ENCODE measurements at regions not wholly inside any gene's neighbourhood (a gene's known extent, or its start where the extent isn't known, plus 50 kb on each side); places are given as distances from the start of the nearest gene placed in this dataset.
A peak's percentile ranks its signal among the peaks of the same experiment; 100 is the strongest.

DNA sequence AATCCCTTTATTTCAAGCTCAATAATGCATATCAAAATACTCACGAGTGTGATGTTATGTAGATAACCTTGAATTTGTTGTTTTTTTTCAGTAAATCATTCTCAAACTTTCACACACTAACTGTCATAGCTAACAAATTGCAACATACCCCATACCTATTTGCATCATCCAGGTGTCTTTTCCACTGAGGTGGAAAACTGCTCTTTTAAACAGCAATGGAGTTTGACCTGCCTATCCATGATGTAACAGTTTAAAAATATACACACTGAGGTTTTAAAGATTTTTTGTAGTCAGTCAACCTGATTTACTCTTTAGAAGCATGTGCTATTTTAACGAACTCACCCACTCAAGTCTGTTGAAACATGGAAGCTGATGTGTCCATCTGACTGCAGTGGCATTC is 298.7 kb downstream of the RND3 start:
- H3K9ac ChIP-seq (ENCODE audit: low read length) = peak overlapping the region; percentile 32
- H3K4me1 ChIP-seq (ENCODE audit: insufficient read depth, low read length) = peaks cover 23% of the 10 kb centered on the region
- H3K9me2 ChIP-seq (replicated peaks; ENCODE audit: low read length) = no peaks in the 10 kb centered on the region
- H3K4me2 ChIP-seq (ENCODE audit: low read length) = peak overlapping the region; percentile 75
- H3K9me3 ChIP-seq (ENCODE audit: low read length) = no peaks in the 10 kb centered on the region
- H3K79me2 ChIP-seq (ENCODE audit: low read length) = no peaks in the 10 kb centered on the region
- POLR2A ChIA-PET (ENCODE audit: unreplicated experiment) = interaction anchor here (0.5 to 1.5 kb wide), 11 partner anchors 20 to 1050 kb away, joined by 3 to 12 read pairs (median 4); no protein-coding TSS in a partner anchor
- DNase-seq (peak; percentile 27), ATAC-seq (no peak)
- peak overlapping the region; percentile 8; the same call in 1 of the 2 replicates for H3K4me3 ChIP-seq (ENCODE audit: low read length)
- peaks cover 4% of the 10 kb centered on the region for H3F3A ChIP-seq (ENCODE audit: low read length, unreplicated experiment)
- H4K20me1 ChIP-seq (ENCODE audit: low read length) = no peaks in the 10 kb centered on the region
- CTCF ChIA-PET = interaction anchor here (0.6 to 1.1 kb wide), 3 partner anchors 46 to 472 kb away, joined by 3 read pairs; no protein-coding TSS in a partner anchor
- BruUV-seq (replicated peaks) = TSS peak; percentile 74
- no peaks in the 10 kb centered on the region for H3K36me3 ChIP-seq (ENCODE audit: low read depth, low read length)
- intact Hi-C loops (cut with micrococcal nuclease) = loop anchor here (1.0 to 5.0 kb wide), 7 partner anchors 84 to 1049 kb away; no protein-coding TSS in a partner anchor
- H2AFZ ChIP-seq (ENCODE audit: low read length) = no peak overlapping the region
- TF ChIP-seq, protein P1, sequence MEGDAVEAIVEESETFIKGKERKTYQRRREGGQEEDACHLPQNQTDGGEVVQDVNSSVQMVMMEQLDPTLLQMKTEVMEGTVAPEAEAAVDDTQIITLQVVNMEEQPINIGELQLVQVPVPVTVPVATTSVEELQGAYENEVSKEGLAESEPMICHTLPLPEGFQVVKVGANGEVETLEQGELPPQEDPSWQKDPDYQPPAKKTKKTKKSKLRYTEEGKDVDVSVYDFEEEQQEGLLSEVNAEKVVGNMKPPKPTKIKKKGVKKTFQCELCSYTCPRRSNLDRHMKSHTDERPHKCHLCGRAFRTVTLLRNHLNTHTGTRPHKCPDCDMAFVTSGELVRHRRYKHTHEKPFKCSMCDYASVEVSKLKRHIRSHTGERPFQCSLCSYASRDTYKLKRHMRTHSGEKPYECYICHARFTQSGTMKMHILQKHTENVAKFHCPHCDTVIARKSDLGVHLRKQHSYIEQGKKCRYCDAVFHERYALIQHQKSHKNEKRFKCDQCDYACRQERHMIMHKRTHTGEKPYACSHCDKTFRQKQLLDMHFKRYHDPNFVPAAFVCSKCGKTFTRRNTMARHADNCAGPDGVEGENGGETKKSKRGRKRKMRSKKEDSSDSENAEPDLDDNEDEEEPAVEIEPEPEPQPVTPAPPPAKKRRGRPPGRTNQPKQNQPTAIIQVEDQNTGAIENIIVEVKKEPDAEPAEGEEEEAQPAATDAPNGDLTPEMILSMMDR (conservative IDR thresholded peaks at IDR 0.05; ENCODE audit: low read depth, low read length) = no peak
- TF ChIP-seq EZH2phosphoT487 (IDR thresholded peaks at IDR 0.05; ENCODE audit: borderline replicate concordance, low read length) (no peak), EZH2 (IDR thresholded peaks at IDR 0.05; ENCODE audit: low read length, unreplicated experiment) (no peak)
- H3K27ac ChIP-seq (ENCODE audit: low read length) = peak overlapping the region; percentile 79
- no peaks in the 10 kb centered on the region for H3K27me3 ChIP-seq (ENCODE audit: low read length)

- Histone ChIP-seq H4K20me1 (ENCODE audit: low read length) (no peaks in the 10 kb centered on the region), H3K4me2 (ENCODE audit: low read length) (peak overlapping the region; percentile 75), H3K4me3 (ENCODE audit: low read length) (peak overlapping the region; percentile 26; the same call in 1 of the 2 replicates), H3K27me3 (ENCODE audit: low read length) (no peaks in the 10 kb centered on the region), H3K9me2 (replicated peaks; ENCODE audit: low read length) (no peaks in the 10 kb centered on the region), H3K9ac (ENCODE audit: low read length) (peak overlapping the region; percentile 37), H3K27ac (ENCODE audit: low read length) (peak overlapping the region; percentile 79), H3K79me2 (ENCODE audit: low read length) (no peaks in the 10 kb centered on the region), H3K36me3 (ENCODE audit: low read depth, low read length) (no peaks in the 10 kb centered on the region), H2AFZ (ENCODE audit: low read length) (no peak overlapping the region), H3K4me1 (ENCODE audit: insufficient read depth, low read length) (peaks cover 23% of the 10 kb centered on the region), H3K9me3 (ENCODE audit: low read length) (no peaks in the 10 kb centered on the region), H3F3A (ENCODE audit: low read length, unreplicated experiment) (peaks cover 4% of the 10 kb centered on the region)
- no TSS peak for BruUV-seq (replicated peaks)
- ATAC-seq (peak; percentile 91), DNase-seq (peak; percentile 93)
- ChIA-PET CTCF (interaction anchor here (0.6 to 1.1 kb wide), 3 partner anchors 45 to 471 kb away, joined by 3 read pairs; no protein-coding TSS in a partner anchor), POLR2A (ENCODE audit: unreplicated experiment) (interaction anchor here (0.6 to 1.5 kb wide), 11 partner anchors 21 to 1051 kb away, joined by 3 to 12 read pairs (median 4); no protein-coding TSS in a partner anchor)
- intact Hi-C loops (cut with micrococcal nuclease) = loop anchor here (1.0 to 5.0 kb wide), 7 partner anchors 85 to 1049 kb away; no protein-coding TSS in a partner anchor
- TF ChIP-seq, protein P1 (conservative IDR thresholded peaks at IDR 0.05; ENCODE audit: low read depth, low read length) = peak; percentile 43
- no peak for TF ChIP-seq EZH2 (IDR thresholded peaks at IDR 0.05; ENCODE audit: low read length, unreplicated experiment)
- TF ChIP-seq EZH2phosphoT487 (IDR thresholded peaks at IDR 0.05; ENCODE audit: borderline replicate concordance, low read length) = no peak
Measured at GRCh38 chr2:150188177-150188576, 299.3 kb downstream of the RND3 start.

DNA sequence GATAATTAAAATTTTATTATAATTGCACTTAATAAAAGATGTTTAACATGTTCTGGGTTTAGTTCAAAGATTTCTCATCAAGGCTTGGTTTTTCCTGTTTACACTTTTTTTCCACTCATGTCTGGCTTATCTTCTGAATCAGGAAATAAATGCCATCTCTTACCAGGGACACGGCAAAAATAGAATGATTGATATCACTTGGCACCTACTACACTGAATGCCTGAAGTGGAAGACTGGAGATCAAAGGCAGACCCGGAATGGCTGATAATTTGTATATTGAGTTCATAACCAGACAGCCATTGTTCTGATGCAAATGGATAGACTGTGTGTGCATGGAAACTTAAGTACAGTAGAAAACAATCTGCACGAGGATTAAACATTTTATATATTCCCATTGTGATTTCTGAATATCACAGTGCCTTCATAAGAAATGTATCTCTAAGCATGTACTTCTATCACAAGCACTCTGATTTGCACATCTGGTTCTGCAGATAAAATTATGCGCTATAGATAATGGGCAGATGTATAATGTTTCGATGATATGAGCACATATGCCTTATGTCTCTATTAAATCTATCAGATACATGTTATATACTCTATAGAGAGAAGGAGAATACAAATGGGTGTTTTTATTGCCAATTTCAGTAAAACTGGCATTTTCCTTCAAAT is 304.8 kb downstream of the RND3 start:
- peaks cover 1% of the 10 kb centered on the region for H3F3A ChIP-seq (ENCODE audit: low read length, unreplicated experiment)
- peaks cover 19% of the 10 kb centered on the region for H3K4me1 ChIP-seq (ENCODE audit: insufficient read depth, low read length)
- no peak overlapping the region for H2AFZ ChIP-seq (ENCODE audit: low read length)
- H3K27ac ChIP-seq (ENCODE audit: low read length) = no peak overlapping the region
- no peaks in the 10 kb centered on the region for H4K20me1 ChIP-seq (ENCODE audit: low read length)
- no peaks in the 10 kb centered on the region for H3K79me2 ChIP-seq (ENCODE audit: low read length)
- no peaks in the 10 kb centered on the region for H3K36me3 ChIP-seq (ENCODE audit: low read depth, low read length)
- no peak overlapping the region for H3K4me2 ChIP-seq (ENCODE audit: low read length)
- ATAC-seq = no peak
- no TSS peak for BruUV-seq (replicated peaks)
- intact Hi-C loops (cut with micrococcal nuclease) = no loop called here
- CTCF ChIA-PET = no interaction called here
- no peak overlapping the region for H3K4me3 ChIP-seq (ENCODE audit: low read length)
- TF ChIP-seq, protein P1 (conservative IDR thresholded peaks at IDR 0.05; ENCODE audit: low read depth, low read length) = no peak
- TF ChIP-seq EZH2phosphoT487 (IDR thresholded peaks at IDR 0.05; ENCODE audit: borderline replicate concordance, low read length) (no peak), EZH2 (IDR thresholded peaks at IDR 0.05; ENCODE audit: low read length, unreplicated experiment) (no peak)
- POLR2A ChIA-PET (ENCODE audit: unreplicated experiment) = no interaction called here
- H3K9me3 ChIP-seq (ENCODE audit: low read length) = no peaks in the 10 kb centered on the region
- H3K27me3 ChIP-seq (ENCODE audit: low read length) = no peaks in the 10 kb centered on the region
- no peak for DNase-seq
- H3K9ac ChIP-seq (ENCODE audit: low read length) = no peak overlapping the region
- no peaks in the 10 kb centered on the region for H3K9me2 ChIP-seq (replicated peaks; ENCODE audit: low read length)

Measured in PC-3 (cell line).